Loucy (cell line): ENCODE measurements at regions not wholly inside any gene's neighbourhood (a gene's known extent, or its start where the extent isn't known, plus 50 kb on each side); places are given as distances from the start of the nearest gene placed in this dataset.
A peak's percentile ranks its signal among the peaks of the same experiment; 100 is the strongest.

Experiments used
- H2AFZ ChIP-seq: fragments of 200-600 bp; sonication (generic); 2 replicates; pipeline ENCODE4 v1.6.0; 2016; ENCODE audit warnings: antibody characterized with exemption, mild to moderate bottlenecking, low read length, moderate library complexity
- H3F3A ChIP-seq: fragments of 200-600 bp; 2 replicates; pipeline ENCODE4 v1.6.0; 2016; ENCODE audit warnings: antibody characterized with exemption, low read depth, mild to moderate bottlenecking
- H3K27me3 ChIP-seq: fragments of 200-600 bp; sonication (generic); 2 replicates; pipeline ENCODE4 v1.6.1; 2014; ENCODE audit warnings: low read length, mild to moderate bottlenecking; ENCODE audit not compliant: insufficient read depth, poor library complexity, severe bottlenecking
- H3K36me3 ChIP-seq: fragments of 200-600 bp; sonication (generic); 2 replicates; pipeline ENCODE4 v1.6.1; 2016; ENCODE audit warnings: low read length; ENCODE audit not compliant: insufficient read depth
- H3K4me1 ChIP-seq: fragments of 200-600 bp; sonication (generic); 2 replicates; pipeline ENCODE4 v1.5.1; 2014; ENCODE audit warnings: low read length, mild to moderate bottlenecking; ENCODE audit not compliant: insufficient read depth, poor library complexity, severe bottlenecking
- H3K4me2 ChIP-seq: fragments of 200-600 bp; sonication (generic); 2 replicates; pipeline ENCODE4 v1.6.0; 2014; ENCODE audit warnings: antibody characterized with exemption, low read length, low read depth, mild to moderate bottlenecking; ENCODE audit not compliant: poor library complexity, severe bottlenecking
- H3K4me3 ChIP-seq: fragments of 200-600 bp; sonication (generic); 2 replicates; pipeline ENCODE4 v1.5.1; 2014; ENCODE audit warnings: low read length, mild to moderate bottlenecking, mixed read lengths; ENCODE audit not compliant: poor library complexity, severe bottlenecking
- H3K79me2 ChIP-seq: fragments of 200-600 bp; sonication (generic); 2 replicates; pipeline ENCODE4 v1.6.1; 2014; ENCODE audit warnings: low read length; ENCODE audit not compliant: insufficient read depth
- H3K9ac ChIP-seq: fragments of 200-600 bp; sonication (generic); 2 replicates; pipeline ENCODE4 v1.6.0; 2014; ENCODE audit warnings: mild to moderate bottlenecking, low read depth, low read length, moderate library complexity; ENCODE audit not compliant: poor library complexity, severe bottlenecking
- H3K9me2 ChIP-seq: fragments of 200-600 bp; sonication (generic); replicated peaks from 2 replicates; pipeline ENCODE4 v1.6.1; 2016; ENCODE audit warnings: low read depth, low read length, mixed read lengths
- H3K9me3 ChIP-seq: fragments of 200-600 bp; sonication (generic); 2 replicates; pipeline ENCODE4 v1.6.1; 2014; ENCODE audit warnings: mild to moderate bottlenecking, antibody characterized with exemption, low read length, low read depth; ENCODE audit not compliant: insufficient read depth
- H4K20me1 ChIP-seq: fragments of 200-600 bp; sonication (generic); 2 replicates; pipeline ENCODE4 v1.6.0; 2014; ENCODE audit warnings: antibody characterized with exemption, low read length, mild to moderate bottlenecking; ENCODE audit not compliant: insufficient read depth, poor library complexity, severe bottlenecking
- EZH2phosphoT487 ChIP-seq: fragments of 200-600 bp; IDR thresholded peaks from 2 replicates; pipeline ENCODE4 v1.6.1; 2018; ENCODE audit warnings: antibody characterized with exemption, mild to moderate bottlenecking, moderate library complexity, borderline replicate concordance
- TF ChIP-seq, protein P1 (sequence below): fragments of 200-600 bp; sonication (generic); conservative IDR thresholded peaks from 2 replicates; pipeline ENCODE4 v1.5.1; 2014; ENCODE audit warnings: mild to moderate bottlenecking, antibody characterized with exemption, low read length

DNA sequence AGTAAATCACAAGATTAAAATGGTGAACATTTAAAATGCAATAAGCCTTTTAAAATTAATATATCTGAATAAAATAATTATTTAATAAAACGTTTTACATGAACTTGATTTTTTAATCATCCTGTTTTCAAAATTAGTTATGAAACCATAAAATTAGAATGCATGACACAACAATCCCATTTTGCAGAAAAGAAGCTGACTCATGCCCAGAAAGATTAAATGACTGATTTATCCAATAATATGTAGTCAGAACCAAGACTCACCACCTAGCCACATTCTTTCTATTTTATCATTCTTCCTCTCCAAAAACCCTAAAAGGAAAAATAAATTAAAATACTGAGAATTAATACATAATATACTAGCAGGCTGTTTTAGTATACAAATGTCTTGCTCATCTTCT lies 83.0 kb upstream of the LGR5 start:
- no peaks in the 10 kb centered on the region for H3K9me2 ChIP-seq
- H3F3A ChIP-seq, result peaks cover 10% of the 10 kb centered on the region; the same call in 1 of the 2 replicates
- H3K36me3 ChIP-seq, result no peaks in the 10 kb centered on the region
- H3K9me3 ChIP-seq, result peaks cover 4% of the 10 kb centered on the region; the same call in 1 of the 2 replicates
- H3K4me2 ChIP-seq, result no peak overlapping the region
- no peak for TF ChIP-seq EZH2phosphoT487
- TF ChIP-seq, protein P1, sequence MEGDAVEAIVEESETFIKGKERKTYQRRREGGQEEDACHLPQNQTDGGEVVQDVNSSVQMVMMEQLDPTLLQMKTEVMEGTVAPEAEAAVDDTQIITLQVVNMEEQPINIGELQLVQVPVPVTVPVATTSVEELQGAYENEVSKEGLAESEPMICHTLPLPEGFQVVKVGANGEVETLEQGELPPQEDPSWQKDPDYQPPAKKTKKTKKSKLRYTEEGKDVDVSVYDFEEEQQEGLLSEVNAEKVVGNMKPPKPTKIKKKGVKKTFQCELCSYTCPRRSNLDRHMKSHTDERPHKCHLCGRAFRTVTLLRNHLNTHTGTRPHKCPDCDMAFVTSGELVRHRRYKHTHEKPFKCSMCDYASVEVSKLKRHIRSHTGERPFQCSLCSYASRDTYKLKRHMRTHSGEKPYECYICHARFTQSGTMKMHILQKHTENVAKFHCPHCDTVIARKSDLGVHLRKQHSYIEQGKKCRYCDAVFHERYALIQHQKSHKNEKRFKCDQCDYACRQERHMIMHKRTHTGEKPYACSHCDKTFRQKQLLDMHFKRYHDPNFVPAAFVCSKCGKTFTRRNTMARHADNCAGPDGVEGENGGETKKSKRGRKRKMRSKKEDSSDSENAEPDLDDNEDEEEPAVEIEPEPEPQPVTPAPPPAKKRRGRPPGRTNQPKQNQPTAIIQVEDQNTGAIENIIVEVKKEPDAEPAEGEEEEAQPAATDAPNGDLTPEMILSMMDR, result no peak
- H3K9ac ChIP-seq, result no peak overlapping the region
- no peaks in the 10 kb centered on the region for H3K79me2 ChIP-seq
- H3K4me3 ChIP-seq, result no peak overlapping the region
- H2AFZ ChIP-seq, result no peak overlapping the region
- H4K20me1 ChIP-seq, result no peaks in the 10 kb centered on the region
- H3K27me3 ChIP-seq, result no peaks in the 10 kb centered on the region
- peaks cover 26% of the 10 kb centered on the region for H3K4me1 ChIP-seq

DNA sequence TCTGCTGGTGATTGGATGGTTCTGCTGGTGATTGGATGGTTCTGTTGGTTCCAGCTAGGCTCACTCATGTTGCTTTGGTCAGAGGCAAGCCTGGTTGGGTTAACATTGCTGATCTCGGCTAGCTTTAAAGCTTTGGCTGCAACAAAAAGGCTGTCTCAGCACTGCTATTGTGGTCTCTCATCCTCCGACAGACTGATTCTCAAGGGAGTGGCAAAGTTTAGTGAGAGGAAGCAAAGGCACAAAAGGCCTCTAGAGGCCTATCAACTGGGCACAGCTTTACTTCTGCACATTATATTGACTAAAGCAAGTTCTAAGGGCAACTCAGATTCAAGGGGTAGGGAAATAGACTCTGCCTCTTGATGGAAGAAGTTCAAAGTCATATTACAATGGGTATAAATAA lies 84.7 kb upstream of the LGR5 start:
- no peaks in the 10 kb centered on the region for H3K79me2 ChIP-seq
- H3K9me3 ChIP-seq, result peaks cover 4% of the 10 kb centered on the region; the same call in 1 of the 2 replicates
- peaks cover 26% of the 10 kb centered on the region for H3K4me1 ChIP-seq
- H3K9ac ChIP-seq, result peak overlapping the region; percentile 30
- H3K4me3 ChIP-seq, result peak overlapping the region; percentile 54
- H3K4me2 ChIP-seq, result peak overlapping the region; percentile 68
- H3K9me2 ChIP-seq, result no peaks in the 10 kb centered on the region
- H4K20me1 ChIP-seq, result no peaks in the 10 kb centered on the region
- H2AFZ ChIP-seq, result no peak overlapping the region; the same call in 1 of the 2 replicates
- no peak for TF ChIP-seq EZH2phosphoT487
- TF ChIP-seq, protein P1, result peak; percentile 29
- peaks cover 10% of the 10 kb centered on the region; the same call in 1 of the 2 replicates for H3F3A ChIP-seq
- H3K36me3 ChIP-seq, result no peaks in the 10 kb centered on the region
- H3K27me3 ChIP-seq, result no peaks in the 10 kb centered on the region

DNA sequence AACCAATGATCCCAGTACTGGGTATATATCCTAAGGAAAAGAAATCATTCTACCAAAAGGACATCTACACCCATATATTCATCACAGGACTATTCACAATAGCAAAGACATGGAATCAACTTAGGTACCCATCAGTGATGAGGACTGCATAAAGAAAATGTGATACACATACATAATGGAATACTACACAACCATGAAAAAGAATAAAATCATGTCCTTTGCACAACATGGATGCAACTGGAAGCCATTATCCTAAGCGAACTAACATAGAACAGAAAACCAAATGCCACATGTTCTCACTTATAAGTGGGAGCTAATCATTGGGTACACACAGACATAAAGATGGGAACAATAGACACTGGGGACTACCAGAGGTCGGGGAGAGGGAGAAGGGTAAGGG lies 86.0 kb upstream of the LGR5 start:
- H3K4me1 ChIP-seq, result peaks cover 26% of the 10 kb centered on the region
- TF ChIP-seq EZH2phosphoT487, result no peak
- TF ChIP-seq, protein P1, result no peak

More for the DNA sequence above, 86.0 kb upstream of the LGR5 start:
- Histone ChIP-seq H3F3A (peaks cover 10% of the 10 kb centered on the region; the same call in 1 of the 2 replicates), H3K36me3 (no peaks in the 10 kb centered on the region), H3K9me2 (no peaks in the 10 kb centered on the region), H3K4me3 (no peak overlapping the region), H2AFZ (no peak overlapping the region), H3K9me3 (no peaks in the 10 kb centered on the region), H4K20me1 (no peaks in the 10 kb centered on the region), H3K4me2 (peak overlapping the region; percentile 68), H3K27me3 (no peaks in the 10 kb centered on the region), H3K79me2 (no peaks in the 10 kb centered on the region), H3K9ac (no peak overlapping the region)
